ENCODE measurements at regions not wholly inside any gene's neighbourhood (a gene's known extent, or its start where the extent isn't known, plus 50 kb on each side); places are given as distances from the start of the nearest gene placed in this dataset.
A peak's percentile ranks its signal among the peaks of the same experiment; 100 is the strongest.

DNA sequence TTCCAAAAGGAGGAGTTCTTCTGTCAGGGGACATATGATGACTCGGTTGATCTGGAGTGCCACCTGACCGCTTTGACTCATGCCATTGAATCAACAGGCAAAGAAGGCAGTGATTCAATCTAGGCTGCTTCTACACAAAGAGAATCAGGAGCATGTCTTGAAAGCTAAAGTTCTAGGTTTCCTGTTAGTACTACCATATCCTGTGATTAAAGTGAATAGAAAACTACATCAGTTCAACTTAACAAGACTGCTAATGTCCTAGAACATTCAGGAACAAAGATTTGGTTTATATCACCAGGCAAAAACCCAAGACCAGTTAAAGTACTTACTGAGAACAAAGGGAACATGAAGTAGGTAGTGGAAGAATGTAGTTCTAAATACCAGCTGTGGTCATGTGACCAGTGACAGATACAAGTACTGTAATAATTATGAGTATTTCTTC lies 216.8 kb upstream of the SGK1 start:
- no peak overlapping the region for H3K4me3 ChIP-seq

DNA sequence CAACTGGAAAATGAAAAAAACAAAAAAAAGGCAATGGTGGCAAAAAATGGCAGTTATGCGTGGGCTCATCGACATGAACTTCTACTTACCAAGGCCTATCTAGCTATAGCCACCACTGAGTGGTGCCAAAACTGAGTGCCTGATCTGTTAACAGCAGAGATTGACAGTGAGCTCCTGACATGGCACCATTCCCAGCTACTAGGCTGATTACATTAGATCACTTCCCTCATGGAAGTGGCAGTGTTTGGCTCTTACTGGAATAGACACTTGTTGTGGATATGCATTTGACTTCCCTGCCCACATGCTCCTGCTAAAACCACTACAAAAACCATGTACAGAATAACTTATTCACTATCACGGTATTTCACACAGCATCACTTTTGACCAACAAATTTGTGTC lies 216.1 kb upstream of the SGK1 start:
- Histone ChIP-seq H3K27ac (no peak overlapping the region), H3K27me3 (no peaks in the 10 kb centered on the region), H3K4me1 (no peaks in the 10 kb centered on the region), H3K9me3 (no peaks in the 10 kb centered on the region), H3K4me3 (no peak overlapping the region), H3K36me3 (no peaks in the 10 kb centered on the region)
- TF ChIP-seq, protein P1, sequence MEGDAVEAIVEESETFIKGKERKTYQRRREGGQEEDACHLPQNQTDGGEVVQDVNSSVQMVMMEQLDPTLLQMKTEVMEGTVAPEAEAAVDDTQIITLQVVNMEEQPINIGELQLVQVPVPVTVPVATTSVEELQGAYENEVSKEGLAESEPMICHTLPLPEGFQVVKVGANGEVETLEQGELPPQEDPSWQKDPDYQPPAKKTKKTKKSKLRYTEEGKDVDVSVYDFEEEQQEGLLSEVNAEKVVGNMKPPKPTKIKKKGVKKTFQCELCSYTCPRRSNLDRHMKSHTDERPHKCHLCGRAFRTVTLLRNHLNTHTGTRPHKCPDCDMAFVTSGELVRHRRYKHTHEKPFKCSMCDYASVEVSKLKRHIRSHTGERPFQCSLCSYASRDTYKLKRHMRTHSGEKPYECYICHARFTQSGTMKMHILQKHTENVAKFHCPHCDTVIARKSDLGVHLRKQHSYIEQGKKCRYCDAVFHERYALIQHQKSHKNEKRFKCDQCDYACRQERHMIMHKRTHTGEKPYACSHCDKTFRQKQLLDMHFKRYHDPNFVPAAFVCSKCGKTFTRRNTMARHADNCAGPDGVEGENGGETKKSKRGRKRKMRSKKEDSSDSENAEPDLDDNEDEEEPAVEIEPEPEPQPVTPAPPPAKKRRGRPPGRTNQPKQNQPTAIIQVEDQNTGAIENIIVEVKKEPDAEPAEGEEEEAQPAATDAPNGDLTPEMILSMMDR (IDR thresholded peaks at IDR 0.05): no peak
- TF ChIP-seq POLR2A (IDR thresholded peaks at IDR 0.05): no peak
- DNase-seq: no peak

More for the DNA sequence above, 216.8 kb upstream of the SGK1 start:
- H3K36me3 ChIP-seq: no peaks in the 10 kb centered on the region
- H3K27me3 ChIP-seq: no peaks in the 10 kb centered on the region
- H3K9me3 ChIP-seq: no peaks in the 10 kb centered on the region
- H3K4me1 ChIP-seq: no peaks in the 10 kb centered on the region
- DNase-seq: no peak
- TF ChIP-seq, protein P1 (IDR thresholded peaks at IDR 0.05): no peak
- no peak for TF ChIP-seq POLR2A (IDR thresholded peaks at IDR 0.05)
- H3K27ac ChIP-seq: no peak overlapping the region

DNA sequence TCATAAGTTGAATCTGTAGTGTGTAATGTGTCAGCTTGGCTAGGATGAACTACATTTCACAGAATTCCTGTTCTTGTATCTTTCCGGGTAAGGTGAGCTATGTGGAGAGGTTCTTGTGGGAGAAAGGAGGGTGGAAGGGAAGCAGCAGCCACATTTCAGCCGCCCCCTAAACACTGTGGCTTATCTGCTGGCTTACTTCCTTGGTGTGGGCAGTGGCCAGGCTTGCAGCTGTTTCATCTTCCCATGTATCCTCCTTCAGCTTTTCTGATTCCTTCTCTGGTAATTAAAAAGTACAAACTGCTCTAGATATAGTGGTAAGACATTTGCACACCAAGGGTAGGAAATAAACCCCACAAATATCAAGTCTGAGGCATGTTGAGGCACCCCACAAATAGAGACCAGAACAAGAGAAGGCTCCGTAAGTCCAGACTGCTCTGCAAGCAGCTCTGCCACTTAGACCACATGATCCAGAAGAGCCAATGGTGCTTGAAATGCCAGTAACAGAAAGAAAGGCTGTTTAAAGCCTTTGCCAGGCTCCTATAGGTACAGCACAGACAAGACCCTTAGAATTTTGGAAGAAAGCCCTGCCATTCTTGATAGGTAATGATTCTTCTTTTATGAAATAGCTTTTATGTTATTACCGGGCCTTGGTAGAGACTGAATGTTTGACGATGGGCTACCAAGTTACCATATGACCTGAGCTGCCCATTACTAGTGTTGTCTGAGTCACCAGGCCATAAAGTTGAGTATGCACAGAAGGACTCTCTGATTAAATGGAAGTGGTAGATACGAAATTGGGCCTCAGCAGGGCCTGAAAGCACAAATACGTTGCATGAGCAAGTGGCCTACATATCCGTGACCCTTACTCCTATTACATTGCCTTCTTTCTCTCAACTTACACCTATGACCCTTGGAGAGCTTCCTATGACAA lies 215.0 kb upstream of the SGK1 start:
- DNase-seq: peak in 1 of 3 donors; percentile 62
- H3K4me3 ChIP-seq: no peak overlapping the region
- H3K27ac ChIP-seq: no peak overlapping the region
- TF ChIP-seq POLR2A (IDR thresholded peaks at IDR 0.05): no peak
- TF ChIP-seq, protein P1 (IDR thresholded peaks at IDR 0.05): no peak
- H3K36me3 ChIP-seq: no peaks in the 10 kb centered on the region
- H3K27me3 ChIP-seq: no peaks in the 10 kb centered on the region
- no peaks in the 10 kb centered on the region for H3K4me1 ChIP-seq
- no peaks in the 10 kb centered on the region for H3K9me3 ChIP-seq

DNA sequence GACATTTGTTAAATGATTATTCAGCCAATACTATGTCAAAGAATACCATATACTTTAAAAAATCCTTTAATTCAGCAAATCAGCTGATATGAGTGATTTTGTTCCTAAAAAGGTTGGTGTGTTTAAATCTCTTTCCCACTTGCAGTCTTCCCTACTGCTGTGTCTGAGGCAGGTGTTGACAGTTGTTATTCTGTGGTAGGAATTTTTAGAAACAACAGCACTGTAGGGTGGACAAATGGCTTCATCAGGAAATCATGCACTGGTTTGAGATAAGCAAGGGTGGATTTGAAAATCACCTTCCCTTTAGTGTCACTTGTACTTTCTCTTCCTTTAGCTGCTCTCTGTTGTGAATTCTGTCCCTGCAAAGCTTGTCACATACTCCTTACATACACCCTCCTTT lies 213.7 kb upstream of the SGK1 start:
- TF ChIP-seq, protein P1 (IDR thresholded peaks at IDR 0.05): no peak
- no peak for TF ChIP-seq POLR2A (IDR thresholded peaks at IDR 0.05)
- H3K27me3 ChIP-seq: no peaks in the 10 kb centered on the region
- no peaks in the 10 kb centered on the region for H3K36me3 ChIP-seq
- H3K4me3 ChIP-seq: no peak overlapping the region
- peaks cover 0 to 2% (median 0%) of the 10 kb centered on the region in 4 donors for H3K4me1 ChIP-seq
- H3K27ac ChIP-seq: no peak overlapping the region
- no peaks in the 10 kb centered on the region for H3K9me3 ChIP-seq
- no peak for DNase-seq

DNA sequence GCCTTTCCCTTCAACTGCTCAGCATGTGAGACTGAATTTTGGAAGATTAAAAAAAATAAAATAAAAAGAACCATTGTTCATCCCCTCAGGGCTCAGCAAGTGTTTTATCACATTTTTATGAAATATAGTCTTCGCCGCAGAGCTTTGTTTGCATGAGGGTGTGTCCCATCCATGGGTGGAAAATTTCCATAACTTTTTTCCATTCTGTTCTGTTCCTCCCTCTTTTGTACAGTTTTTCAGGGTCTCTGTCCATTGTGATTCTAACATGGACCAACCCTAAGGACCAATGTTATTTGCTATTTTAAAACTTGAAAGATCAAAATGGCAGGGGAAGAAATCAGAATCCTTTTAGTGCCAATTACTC lies 213.3 kb upstream of the SGK1 start:
- Histone ChIP-seq H3K27me3 (no peaks in the 10 kb centered on the region), H3K36me3 (no peaks in the 10 kb centered on the region), H3K27ac (no peak overlapping the region), H3K4me1 (peaks cover 0 to 4% (median 0%) of the 10 kb centered on the region in 4 donors), H3K9me3 (no peaks in the 10 kb centered on the region), H3K4me3 (no peak overlapping the region)
- DNase-seq: no peak
- no peak for TF ChIP-seq POLR2A (IDR thresholded peaks at IDR 0.05)
- TF ChIP-seq, protein P1 (IDR thresholded peaks at IDR 0.05): no peak

Measured in Peyer's patch (tissue), 4 donors.